Right lobe of liver (tissue), 6 donors: ENCODE measurements at regions not wholly inside any gene's neighbourhood (a gene's known extent, or its start where the extent isn't known, plus 50 kb on each side); places are given as distances from the start of the nearest gene placed in this dataset.

Experiments
- ATAC-seq, 4 donors: fragments of 200-7000 bp; cut with Tn5 transposase; one replicate each; pipeline ENCODE4 v1.9.1; 2020; ENCODE audit warnings: mild to moderate bottlenecking in 4 of 4, moderate library complexity in 4 of 4
- DNase-seq, 3 donors: peaks; one replicate each; pipeline ENCODE4 v3.0.0-alpha.2; 2020
- H3K27ac ChIP-seq, 3 donors: fragments of 200-600 bp; one replicate each; pipeline ENCODE4 v1.8.0; 2022
- H3K27me3 ChIP-seq, 2 donors: fragments of 200-600 bp; one replicate each; pipeline ENCODE4 v1.8.0; 2022
- H3K36me3 ChIP-seq, 4 donors: fragments of 200-600 bp; sonication (generic) in 1 of 4; one replicate each; pipeline versions ENCODE4 v1.5.1 to v1.8.0; 2017 to 2022; ENCODE audit warnings: control low read depth in 1 of 4
- H3K4me1 ChIP-seq, 4 donors: fragments of 200-600 bp; sonication (generic) in 1 of 4; one replicate each; pipeline versions ENCODE4 v1.5.1 to v1.8.0; 2017 to 2022; ENCODE audit warnings: control low read depth in 1 of 4
- H3K4me3 ChIP-seq, 3 donors: fragments of 200-600 bp; one replicate each; pipeline ENCODE4 v1.8.0; 2022
- H3K9me3 ChIP-seq, 4 donors: fragments of 200-600 bp; sonication (generic) in 1 of 4; one replicate each; pipeline versions ENCODE4 v1.5.1 to v1.8.0; 2017 to 2022; ENCODE audit warnings: control low read depth in 1 of 4
- POLR2A ChIP-seq: fragments of 450-650 bp; IDR thresholded peaks from one replicate; pipeline ENCODE4 v1.6.1; 2017; ENCODE audit warnings: antibody characterized with exemption, mild to moderate bottlenecking
- WGBS: methylation state at CpG from one replicate; pipeline ENCODE4 v1.1.6; 2018; ENCODE audit warnings: low coverage, low lambda C conversion rate; ENCODE audit not compliant: insufficient coverage; ENCODE audit errors: missing lambda C conversion rate; 5-methylcytosine and 5-hydroxymethylcytosine counted together
- intact Hi-C, 2 donors: fragments of 100-400 bp; cut with DNase I; formaldehyde crosslinking; loops; one replicate each; pipeline versions ENCODE4 v1.11.2 to v1.14.1; 2022
- TF ChIP-seq, protein P1 (sequence below), 4 donors: fragments of 200-600 bp in 3 of 4; fragments of 450-650 bp in 1 of 4; IDR thresholded peaks; one replicate each; pipeline versions ENCODE4 v1.5.1 to v1.8.0; 2016 to 2022; ENCODE audit warnings: antibody characterized with exemption in 4 of 4, mild to moderate bottlenecking in 2 of 4
- donor health status: DM: no; HTN: yes; CAD: no.
- donor health status: DM: no; HTN: no; CAD: no.
- donor health status: DM: no; HTN: no; CAD: no.
- donor health status: DM: no; HTN: yes; CAD: no.
- donor health status: DM: no; HTN: yes; CAD: no.

DNA sequence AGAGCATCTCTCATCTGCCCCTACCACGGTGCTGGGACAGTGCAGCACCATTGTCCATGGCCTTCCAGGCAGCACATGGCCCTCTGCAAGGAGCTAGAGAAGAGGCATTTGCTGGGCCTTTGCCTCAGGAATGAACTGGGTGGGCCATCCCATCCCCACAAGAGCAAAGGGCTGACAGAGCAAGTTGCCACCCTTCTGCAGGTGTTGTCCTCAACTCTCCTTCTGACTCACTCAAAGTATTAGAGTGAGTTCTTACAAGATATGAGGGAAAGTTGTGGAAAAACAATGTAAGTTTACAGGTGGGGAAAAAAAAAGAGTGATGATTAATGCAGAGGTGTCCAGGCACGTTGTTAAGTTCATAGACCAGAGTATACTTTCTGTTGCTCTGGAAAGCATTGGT, 261.2 kb downstream of the SKIDA1 start:
- H3K9me3 ChIP-seq = no peaks in the 10 kb centered on the region
- TF ChIP-seq, protein P1, sequence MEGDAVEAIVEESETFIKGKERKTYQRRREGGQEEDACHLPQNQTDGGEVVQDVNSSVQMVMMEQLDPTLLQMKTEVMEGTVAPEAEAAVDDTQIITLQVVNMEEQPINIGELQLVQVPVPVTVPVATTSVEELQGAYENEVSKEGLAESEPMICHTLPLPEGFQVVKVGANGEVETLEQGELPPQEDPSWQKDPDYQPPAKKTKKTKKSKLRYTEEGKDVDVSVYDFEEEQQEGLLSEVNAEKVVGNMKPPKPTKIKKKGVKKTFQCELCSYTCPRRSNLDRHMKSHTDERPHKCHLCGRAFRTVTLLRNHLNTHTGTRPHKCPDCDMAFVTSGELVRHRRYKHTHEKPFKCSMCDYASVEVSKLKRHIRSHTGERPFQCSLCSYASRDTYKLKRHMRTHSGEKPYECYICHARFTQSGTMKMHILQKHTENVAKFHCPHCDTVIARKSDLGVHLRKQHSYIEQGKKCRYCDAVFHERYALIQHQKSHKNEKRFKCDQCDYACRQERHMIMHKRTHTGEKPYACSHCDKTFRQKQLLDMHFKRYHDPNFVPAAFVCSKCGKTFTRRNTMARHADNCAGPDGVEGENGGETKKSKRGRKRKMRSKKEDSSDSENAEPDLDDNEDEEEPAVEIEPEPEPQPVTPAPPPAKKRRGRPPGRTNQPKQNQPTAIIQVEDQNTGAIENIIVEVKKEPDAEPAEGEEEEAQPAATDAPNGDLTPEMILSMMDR (IDR thresholded peaks at IDR 0.05) = no peak
- TF ChIP-seq POLR2A = no peak
- H3K27ac ChIP-seq = no peak overlapping the region
- 71% methylated on average over 1 of the region's 2 CpGs for WGBS
- no peak overlapping the region for H3K4me3 ChIP-seq
- no peaks in the 10 kb centered on the region for H3K27me3 ChIP-seq
- no peak for DNase-seq
- H3K4me1 ChIP-seq = no peaks in the 10 kb centered on the region
- H3K36me3 ChIP-seq = no peaks in the 10 kb centered on the region
- no peak for ATAC-seq
- intact Hi-C loops = loop anchor here (10.0 kb wide), 2 partner anchors 189 to 399 kb away; no protein-coding TSS in a partner anchor

DNA sequence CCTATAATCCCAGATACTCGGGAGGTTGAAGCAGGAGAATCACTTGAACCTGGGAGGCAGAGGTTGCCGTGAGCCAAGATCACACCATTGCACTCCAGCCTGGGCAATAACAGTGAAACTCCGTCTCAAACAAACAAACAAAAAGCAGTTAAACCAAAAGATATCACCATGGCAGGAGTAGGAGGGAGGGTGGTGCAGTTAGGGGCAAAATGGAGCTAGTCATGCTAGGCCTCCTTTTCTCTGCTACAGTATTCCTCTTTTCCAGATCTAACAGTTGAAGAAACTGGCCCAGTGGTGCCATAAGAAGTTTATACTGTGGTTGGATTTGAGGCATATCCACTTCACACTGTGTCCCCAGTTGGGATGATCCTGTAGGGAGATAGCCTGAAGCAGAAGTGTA, 261.6 kb downstream of the SKIDA1 start:
- no peaks in the 10 kb centered on the region for H3K27me3 ChIP-seq
- no peak for TF ChIP-seq POLR2A
- TF ChIP-seq, protein P1 (IDR thresholded peaks at IDR 0.05) = no peak
- no peaks in the 10 kb centered on the region for H3K36me3 ChIP-seq
- no peak overlapping the region for H3K27ac ChIP-seq
- DNase-seq (no peak), ATAC-seq (no peak)
- H3K4me1 ChIP-seq = no peaks in the 10 kb centered on the region
- intact Hi-C loops = loop anchor here (10.0 kb wide), 2 partner anchors 189 to 399 kb away; no protein-coding TSS in a partner anchor
- no peak overlapping the region for H3K4me3 ChIP-seq
- H3K9me3 ChIP-seq = no peaks in the 10 kb centered on the region
- 90% methylated on average over 3 of the region's 3 CpGs for WGBS

DNA sequence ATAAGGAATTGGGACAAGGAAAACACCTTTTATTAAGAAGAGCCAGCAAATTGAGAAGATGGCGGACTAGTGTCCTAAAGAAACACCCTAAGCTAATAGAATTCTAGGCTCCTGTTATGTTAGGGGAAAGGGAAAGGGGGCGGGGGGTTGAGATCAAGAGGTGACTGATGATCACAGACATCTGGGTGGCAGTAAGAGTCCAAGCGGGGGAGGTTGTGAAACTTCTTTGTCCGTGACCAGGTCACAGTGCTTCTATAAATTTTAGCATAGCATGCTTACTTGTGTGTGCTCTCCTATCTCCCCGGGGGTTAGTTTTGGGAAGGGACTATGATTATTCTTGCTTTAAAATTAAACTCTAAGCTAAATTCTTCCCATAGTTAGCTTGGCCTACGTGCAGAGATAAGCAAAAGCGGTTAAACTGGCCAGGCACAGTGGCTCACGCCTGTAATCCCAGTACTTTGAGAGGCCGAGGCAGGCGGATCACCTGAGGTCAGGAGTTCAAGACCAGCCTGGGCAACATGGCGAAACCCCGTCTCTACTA, 262.1 kb downstream of the SKIDA1 start:
- no peak for TF ChIP-seq POLR2A
- TF ChIP-seq, protein P1 (IDR thresholded peaks at IDR 0.05) = no peak
- Histone ChIP-seq H3K36me3 (no peaks in the 10 kb centered on the region), H3K4me1 (no peaks in the 10 kb centered on the region), H3K27me3 (no peaks in the 10 kb centered on the region), H3K9me3 (no peaks in the 10 kb centered on the region), H3K4me3 (no peak overlapping the region), H3K27ac (no peak overlapping the region)
- no peak for DNase-seq
- WGBS = 90% methylated on average over 6 of the region's 12 CpGs
- ATAC-seq = no peak
- intact Hi-C loops = loop anchor here (10.0 kb wide), 2 partner anchors 189 to 399 kb away; no protein-coding TSS in a partner anchor

DNA sequence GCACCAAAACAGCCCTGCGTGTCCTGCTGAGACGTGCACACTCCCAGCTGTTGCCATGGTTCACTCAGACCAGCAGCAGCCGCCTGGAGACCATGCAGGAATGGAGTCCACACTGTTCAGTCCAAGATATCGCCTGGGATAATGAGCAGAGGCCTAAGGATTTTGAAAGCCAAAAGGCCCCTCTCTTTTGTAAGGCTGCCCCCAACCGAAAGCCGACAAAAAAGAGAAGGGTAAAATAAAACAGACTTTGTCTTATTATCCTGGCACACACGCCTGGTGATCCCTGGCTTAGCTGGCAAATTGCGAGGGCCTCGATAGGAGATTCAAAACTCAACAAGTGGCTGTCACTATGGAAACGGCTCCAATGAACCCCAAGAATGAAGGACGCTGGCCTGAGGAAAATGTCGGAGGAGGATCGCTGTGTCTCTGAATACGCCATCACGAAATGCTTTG, 263.6 kb downstream of the SKIDA1 start:
- no peaks in the 10 kb centered on the region for H3K4me1 ChIP-seq
- H3K27me3 ChIP-seq = no peaks in the 10 kb centered on the region
- DNase-seq (no peak), ATAC-seq (no peak)
- H3K27ac ChIP-seq = no peak overlapping the region
- TF ChIP-seq POLR2A = no peak
- TF ChIP-seq, protein P1 (IDR thresholded peaks at IDR 0.05) = no peak
- intact Hi-C loops = loop anchor here (10.0 kb wide), 2 partner anchors 187 to 397 kb away; no protein-coding TSS in a partner anchor
- 72% methylated on average over 11 of the region's 15 CpGs for WGBS
- H3K36me3 ChIP-seq = no peaks in the 10 kb centered on the region
- no peaks in the 10 kb centered on the region for H3K9me3 ChIP-seq
- no peak overlapping the region for H3K4me3 ChIP-seq
